HFFc6 (cell line): ENCODE measurements at regions not wholly inside any gene's neighbourhood (a gene's known extent, or its start where the extent isn't known, plus 50 kb on each side); places are given as distances from the start of the nearest gene placed in this dataset.
"Not testable (repeated sequence)": the region's sequence is repeated elsewhere in the genome, so short reads cannot be mapped to it uniquely, and the experiment has no call there.

Source experiments
- DNase-seq: peaks from one replicate; pipeline ENCODE4 v3.0.0-alpha.2; 2018
- H3K27ac Mint-ChIP-seq: 2 replicates; pipeline ENCODE4 v1.8.0; 2020; ENCODE audit warnings: mild to moderate bottlenecking, mixed read lengths
- H3K27me3 Mint-ChIP-seq: 2 replicates; pipeline ENCODE4 v1.8.0; 2021; ENCODE audit warnings: mild to moderate bottlenecking, moderate library complexity, mixed read lengths; ENCODE audit not compliant: insufficient read depth
- H3K36me3 Mint-ChIP-seq: 2 replicates; pipeline ENCODE4 v1.8.0; 2021; ENCODE audit warnings: low read depth, mixed read lengths
- H3K4me1 Mint-ChIP-seq: 2 replicates; pipeline ENCODE4 v1.8.0; 2020; ENCODE audit warnings: low read depth, mixed read lengths
- H3K4me3 Mint-ChIP-seq: 2 replicates; pipeline ENCODE4 v1.8.0; 2020; ENCODE audit warnings: mild to moderate bottlenecking, moderate library complexity, mixed read lengths
- H3K9me3 Mint-ChIP-seq: 2 replicates; pipeline ENCODE4 v1.8.0; 2020; ENCODE audit warnings: mild to moderate bottlenecking, mixed read lengths
- CTCF ChIP-seq: fragments of 200-600 bp; sonication (generic); IDR thresholded peaks from 2 replicates; pipeline ENCODE4 v1.5.0; 2021; ENCODE audit warnings: antibody characterized with exemption, mild to moderate bottlenecking

DNA sequence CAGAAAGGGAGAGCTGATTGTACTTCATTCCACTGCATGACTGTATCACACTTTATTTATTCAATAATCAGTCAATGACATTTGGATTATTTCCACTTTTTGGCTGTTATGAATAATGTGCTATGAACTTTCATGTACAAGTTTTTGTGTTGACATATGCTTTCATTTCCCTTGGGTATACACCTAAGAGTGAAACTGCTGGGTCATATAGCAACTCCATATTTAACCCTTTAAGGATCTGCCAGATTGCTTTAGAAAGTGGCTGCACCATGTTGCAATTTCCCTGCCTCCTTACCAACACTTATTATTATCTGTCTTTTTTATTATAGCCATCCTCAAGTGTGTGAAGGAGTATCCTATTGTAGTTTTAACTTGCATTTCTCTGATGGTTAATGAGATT, 108.8 kb upstream of the KCNK1 start:
- Mint-ChIP-seq H3K4me3 (no peak overlapping the region), H3K4me1 (no peaks in the 10 kb centered on the region), H3K36me3 (0 out of 2 replicates have a peak, but pooled peaks cover 4% of the 10 kb centered on the region), H3K9me3 (peaks cover 48% of the 10 kb centered on the region), H3K27ac (no peak overlapping the region), H3K27me3 (no peaks in the 10 kb centered on the region)
- DNase-seq: no peak
- TF ChIP-seq CTCF: no peak

DNA sequence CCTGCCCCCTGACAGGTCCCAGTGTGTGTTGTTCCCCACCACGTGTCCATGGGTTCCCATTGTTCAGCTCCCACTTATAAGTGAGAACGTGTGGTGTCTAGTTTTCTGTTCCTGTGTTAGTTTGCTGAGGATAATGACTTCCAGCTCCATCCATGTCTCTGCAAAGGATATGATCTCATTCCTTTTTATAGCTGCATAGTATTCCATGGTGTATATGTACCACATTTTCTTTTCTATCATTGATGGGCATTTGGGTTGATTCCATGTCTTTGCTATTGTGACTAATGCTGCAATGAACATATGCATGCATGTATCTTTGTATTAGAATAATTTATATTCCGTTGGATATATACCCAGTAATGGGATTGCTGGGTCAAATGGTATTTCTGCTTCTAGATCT, 108.0 kb upstream of the KCNK1 start:
- peaks cover 51% of the 10 kb centered on the region for H3K9me3 Mint-ChIP-seq
- H3K36me3 Mint-ChIP-seq, H3K27me3 Mint-ChIP-seq, DNase-seq, H3K4me1 Mint-ChIP-seq, H3K27ac Mint-ChIP-seq, H3K4me3 Mint-ChIP-seq: not testable (repeated sequence)

DNA sequence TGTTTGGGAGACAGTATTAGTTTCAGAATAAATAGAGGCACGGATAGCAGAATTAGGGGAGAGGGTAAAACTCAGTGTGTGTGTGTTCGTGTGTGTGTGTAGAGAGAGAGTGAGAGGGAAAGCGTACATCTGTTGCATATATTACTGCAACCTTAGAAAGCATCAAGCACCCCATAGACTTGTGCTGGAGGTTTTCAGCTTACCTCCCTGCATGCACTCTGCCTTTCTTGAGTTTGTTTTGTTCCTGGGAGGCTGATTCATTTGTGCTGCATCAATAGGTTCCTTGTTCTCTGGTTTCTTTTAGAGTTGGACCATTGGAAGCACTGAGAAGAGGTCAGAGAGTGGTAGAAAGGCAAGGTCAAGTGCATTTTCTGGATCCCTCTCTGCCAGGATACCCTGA, 104.4 kb upstream of the KCNK1 start:
- no peak overlapping the region for H3K27ac Mint-ChIP-seq
- H3K27me3 Mint-ChIP-seq: peaks cover 2% of the 10 kb centered on the region; the same call in 1 of the 2 replicates
- no peaks in the 10 kb centered on the region for H3K4me1 Mint-ChIP-seq
- peaks cover 60% of the 10 kb centered on the region for H3K9me3 Mint-ChIP-seq
- DNase-seq: no peak
- no peaks in the 10 kb centered on the region; the same call in 1 of the 2 replicates for H3K36me3 Mint-ChIP-seq
- H3K4me3 Mint-ChIP-seq: no peak overlapping the region
- no peak for TF ChIP-seq CTCF

- no peak for DNase-seq
- Mint-ChIP-seq H3K4me1 (no peaks in the 10 kb centered on the region), H3K27ac (no peak overlapping the region), H3K4me3 (no peak overlapping the region), H3K36me3 (no peaks in the 10 kb centered on the region; the same call in 1 of the 2 replicates), H3K27me3 (peaks cover 2% of the 10 kb centered on the region; the same call in 1 of the 2 replicates), H3K9me3 (peaks cover 52% of the 10 kb centered on the region)
- no peak for TF ChIP-seq CTCF
These were observed 101.4 kb upstream of the KCNK1 start for GRCh38 chr1:233512538-233512937.

DNA sequence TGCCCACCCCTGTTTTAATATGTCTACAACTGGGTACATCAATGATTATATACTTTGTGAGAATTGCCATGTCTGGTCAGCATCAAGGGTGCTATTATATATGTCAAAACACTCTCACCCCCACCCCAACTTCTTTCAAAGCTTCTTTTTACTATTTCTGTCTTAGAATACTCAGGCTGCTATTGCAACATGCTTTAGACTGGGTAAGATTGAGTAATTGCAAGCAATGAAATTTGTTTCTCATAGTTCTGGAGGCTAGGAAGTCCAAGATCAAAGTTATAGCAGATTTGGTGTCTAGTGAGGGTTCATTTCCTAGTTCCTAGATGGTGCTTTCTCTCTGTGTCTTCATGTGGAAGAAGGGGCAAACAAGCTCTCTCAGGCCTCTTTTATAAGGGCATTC, 100.5 kb upstream of the KCNK1 start:
- no peak for TF ChIP-seq CTCF
- no peak overlapping the region for H3K27ac Mint-ChIP-seq
- peaks cover 53% of the 10 kb centered on the region for H3K9me3 Mint-ChIP-seq
- no peak overlapping the region for H3K4me3 Mint-ChIP-seq
- DNase-seq: no peak
- H3K4me1 Mint-ChIP-seq: no peaks in the 10 kb centered on the region
- H3K36me3 Mint-ChIP-seq: no peaks in the 10 kb centered on the region; the same call in 1 of the 2 replicates
- H3K27me3 Mint-ChIP-seq: peaks cover 2% of the 10 kb centered on the region; the same call in 1 of the 2 replicates

- no peaks in the 10 kb centered on the region; the same call in 1 of the 2 replicates for H3K36me3 Mint-ChIP-seq
- H3K4me3 Mint-ChIP-seq: no peak overlapping the region
- no peak overlapping the region for H3K27ac Mint-ChIP-seq
- H3K27me3 Mint-ChIP-seq: peaks cover 2% of the 10 kb centered on the region; the same call in 1 of the 2 replicates
- H3K4me1 Mint-ChIP-seq: no peaks in the 10 kb centered on the region
- H3K9me3 Mint-ChIP-seq: peaks cover 58% of the 10 kb centered on the region
- DNase-seq: no peak
- TF ChIP-seq CTCF: no peak
These were observed 98.9 kb upstream of the KCNK1 start for GRCh38 chr1:233514946-233515391.
